ENCODE measurements at regions not wholly inside any gene's neighbourhood (a gene's known extent, or its start where the extent isn't known, plus 50 kb on each side); places are given as distances from the start of the nearest gene placed in this dataset.

- Histone ChIP-seq H3K27me3 (ENCODE audit: control insufficient read depth, insufficient read depth, low read length) (no peaks in the 10 kb centered on the region), H3K4me3 (ENCODE audit: low read depth, low read length) (no peak overlapping the region), H3K36me3 (ENCODE audit: control insufficient read depth, insufficient read depth, low read length) (no peaks in the 10 kb centered on the region)
- DNase-seq (ENCODE audit: low read depth) = no peak
- ChIA-PET CTCF (no interaction called here), POLR2A (no interaction called here)
- no peak for TF ChIP-seq CTCF (IDR thresholded peaks at IDR 0.05; ENCODE audit: insufficient read depth, low read depth, low read length)
Measured at GRCh38 chr14:40229676-40230075, 797.4 kb upstream of the FBXO33 start.

- CTCF ChIA-PET = no interaction called here
- no peak for DNase-seq (ENCODE audit: low read depth)
- Histone ChIP-seq H3K36me3 (ENCODE audit: control insufficient read depth, insufficient read depth, low read length) (no peaks in the 10 kb centered on the region), H3K27me3 (ENCODE audit: control insufficient read depth, insufficient read depth, low read length) (no peaks in the 10 kb centered on the region), H3K4me3 (ENCODE audit: low read depth, low read length) (no peak overlapping the region)
- TF ChIP-seq CTCF (IDR thresholded peaks at IDR 0.05; ENCODE audit: insufficient read depth, low read depth, low read length) = no peak
- POLR2A ChIA-PET = no interaction called here
Measured at GRCh38 chr14:40222996-40223395, 790.8 kb upstream of the FBXO33 start.

GRCh38 chr14:40221428-40221827 is 789.2 kb upstream of the FBXO33 start:
- no peak for TF ChIP-seq CTCF (IDR thresholded peaks at IDR 0.05; ENCODE audit: insufficient read depth, low read depth, low read length)
- Histone ChIP-seq H3K27me3 (ENCODE audit: control insufficient read depth, insufficient read depth, low read length) (no peaks in the 10 kb centered on the region), H3K4me3 (ENCODE audit: low read depth, low read length) (no peak overlapping the region), H3K36me3 (ENCODE audit: control insufficient read depth, insufficient read depth, low read length) (no peaks in the 10 kb centered on the region)
- ChIA-PET CTCF (no interaction called here), POLR2A (no interaction called here)
- DNase-seq (ENCODE audit: low read depth) = no peak

GRCh38 chr14:40219032-40219431 is 786.8 kb upstream of the FBXO33 start:
- ChIA-PET POLR2A (no interaction called here), CTCF (no interaction called here)
- Histone ChIP-seq H3K36me3 (ENCODE audit: control insufficient read depth, insufficient read depth, low read length) (no peaks in the 10 kb centered on the region), H3K27me3 (ENCODE audit: control insufficient read depth, insufficient read depth, low read length) (no peaks in the 10 kb centered on the region), H3K4me3 (ENCODE audit: low read depth, low read length) (no peak overlapping the region)
- TF ChIP-seq CTCF (IDR thresholded peaks at IDR 0.05; ENCODE audit: insufficient read depth, low read depth, low read length) = no peak
- no peak for DNase-seq (ENCODE audit: low read depth)

GRCh38 chr14:40218282-40218941 is 786.2 kb upstream of the FBXO33 start:
- no peak overlapping the region for H3K4me3 ChIP-seq (ENCODE audit: low read depth, low read length)
- H3K27me3 ChIP-seq (ENCODE audit: control insufficient read depth, insufficient read depth, low read length) = no peaks in the 10 kb centered on the region
- DNase-seq (ENCODE audit: low read depth) = no peak
- POLR2A ChIA-PET = no interaction called here
- CTCF ChIA-PET = no interaction called here
- no peaks in the 10 kb centered on the region for H3K36me3 ChIP-seq (ENCODE audit: control insufficient read depth, insufficient read depth, low read length)
- TF ChIP-seq CTCF (IDR thresholded peaks at IDR 0.05; ENCODE audit: insufficient read depth, low read depth, low read length) = no peak
